Lung microvascular endothelial cell (primary cell): ENCODE measurements at regions not wholly inside any gene's neighbourhood (a gene's known extent, or its start where the extent isn't known, plus 50 kb on each side); places are given as distances from the start of the nearest gene placed in this dataset.

ENCODE experiments used
- DNase-seq, 2 donors: peaks; one replicate each; pipeline versions ENCODE4 v3.0.0 to v3.0.0-alpha.2; 2010; ENCODE audit warnings: low read depth in 2 of 2

GRCh38 chr12:22986997-22987396 is 362.0 kb downstream of the ETNK1 start:
- no peak for DNase-seq

- DNase-seq = no peak
Measured at GRCh38 chr12:22990501-22990900, 365.5 kb downstream of the ETNK1 start.

- no peak for DNase-seq
Measured at GRCh38 chr12:22991250-22991844, 366.4 kb downstream of the ETNK1 start.

GRCh38 chr12:22993609-22994315 is 368.8 kb downstream of the ETNK1 start:
- no peak for DNase-seq

- DNase-seq = no peak
Measured at GRCh38 chr12:22994316-22994675, 369.3 kb downstream of the ETNK1 start.

- no peak for DNase-seq
Measured at GRCh38 chr12:23001487-23001886, 376.5 kb downstream of the ETNK1 start.

GRCh38 chr12:23002381-23002780 is 377.4 kb downstream of the ETNK1 start:
- no peak for DNase-seq

GRCh38 chr12:23004473-23005020 is 379.6 kb downstream of the ETNK1 start:
- no peak for DNase-seq

- no peak for DNase-seq
Measured at GRCh38 chr12:23005387-23005786, 380.4 kb downstream of the ETNK1 start.

- DNase-seq = no peak
Measured at GRCh38 chr12:23006413-23006812, 381.4 kb downstream of the ETNK1 start.

GRCh38 chr12:23008623-23009022 is 383.7 kb downstream of the ETNK1 start:
- DNase-seq = no peak

GRCh38 chr12:23014749-23015148 is 389.8 kb downstream of the ETNK1 start:
- no peak for DNase-seq

GRCh38 chr12:23025372-23026016 is 400.5 kb downstream of the ETNK1 start:
- no peak for DNase-seq

- no peak for DNase-seq
Measured at GRCh38 chr12:23028158-23028802, 403.3 kb downstream of the ETNK1 start.

GRCh38 chr12:23029185-23029584 is 404.2 kb downstream of the ETNK1 start:
- DNase-seq = no peak

GRCh38 chr12:23039834-23040233 is 414.9 kb downstream of the ETNK1 start:
- DNase-seq = no peak

- no peak for DNase-seq
Measured at GRCh38 chr12:23041774-23042173, 416.8 kb downstream of the ETNK1 start.

GRCh38 chr12:23043646-23044045 is 418.7 kb downstream of the ETNK1 start:
- no peak for DNase-seq

GRCh38 chr12:23049180-23049579 is 424.2 kb downstream of the ETNK1 start:
- peak in 1 of 2 donors; percentile 38 for DNase-seq

- DNase-seq = peak in 1 of 2 donors; percentile 44
Measured at GRCh38 chr12:23055004-23055403, 430.0 kb downstream of the ETNK1 start.

GRCh38 chr12:23057571-23057970 is 432.6 kb downstream of the ETNK1 start:
- no peak for DNase-seq

GRCh38 chr12:23060161-23060560 is 435.2 kb downstream of the ETNK1 start:
- no peak for DNase-seq
